G401 (cell line): ENCODE measurements at regions not wholly inside any gene's neighbourhood (a gene's known extent, or its start where the extent isn't known, plus 50 kb on each side); places are given as distances from the start of the nearest gene placed in this dataset.

ENCODE experiments used
- DNase-seq: peaks from one replicate; pipeline ENCODE4 v3.0.0-alpha.2; 2015; ENCODE audit warnings: low spot score
- in situ Hi-C: cut with HindIII; loops from 2 replicates; pipeline ENCODE4 v1.10.0; 2016; ENCODE audit warnings: low sequenced_read_pairs, mixed read lengths

DNA sequence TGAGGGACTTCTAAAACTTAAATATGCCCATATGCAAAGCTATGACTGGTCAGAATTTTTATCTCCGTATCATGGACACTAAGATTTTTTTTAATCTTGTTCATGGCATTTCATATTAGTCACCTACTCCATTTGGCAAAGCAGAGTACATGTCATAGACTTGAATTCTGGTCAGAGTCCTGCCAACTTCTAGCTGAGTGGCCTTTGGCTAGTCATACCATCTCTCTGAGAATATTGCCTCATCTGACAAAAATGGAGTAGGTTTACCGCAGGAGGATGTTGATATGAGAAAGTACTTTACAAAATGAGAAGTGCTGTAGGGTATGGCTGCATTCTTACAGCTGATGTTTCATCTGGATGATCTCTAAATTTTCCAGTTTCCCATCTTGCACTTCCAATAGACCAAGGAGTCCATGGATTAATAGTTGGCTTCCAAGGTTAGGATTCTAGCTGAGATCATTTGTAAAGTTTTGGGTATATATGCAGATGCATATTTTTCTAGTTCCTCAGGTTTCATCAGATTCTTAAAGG, 150.8 kb upstream of the NR3C1 start:
- in situ Hi-C loops = no loop called here
- DNase-seq = no peak

DNA sequence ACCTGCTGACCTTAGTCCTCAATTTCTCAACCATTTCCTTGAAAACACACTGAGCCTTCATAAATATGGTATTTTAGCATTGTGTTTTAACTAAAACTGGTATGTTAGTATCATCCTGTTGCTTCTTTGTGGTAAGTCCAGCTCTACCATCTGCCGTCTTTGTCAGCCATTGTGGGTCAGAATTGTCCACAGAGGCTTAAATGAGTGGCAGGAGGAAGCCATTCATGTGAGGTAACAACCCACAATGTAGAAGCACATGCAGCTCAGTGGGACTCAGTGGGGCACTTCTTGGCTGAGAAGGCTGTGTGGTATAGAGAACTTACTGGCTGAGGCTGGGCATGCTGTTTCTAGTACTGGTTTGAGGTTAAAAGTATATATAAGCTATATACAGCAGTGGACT, 149.2 kb upstream of the NR3C1 start:
- DNase-seq = no peak
- in situ Hi-C loops = no loop called here

DNA sequence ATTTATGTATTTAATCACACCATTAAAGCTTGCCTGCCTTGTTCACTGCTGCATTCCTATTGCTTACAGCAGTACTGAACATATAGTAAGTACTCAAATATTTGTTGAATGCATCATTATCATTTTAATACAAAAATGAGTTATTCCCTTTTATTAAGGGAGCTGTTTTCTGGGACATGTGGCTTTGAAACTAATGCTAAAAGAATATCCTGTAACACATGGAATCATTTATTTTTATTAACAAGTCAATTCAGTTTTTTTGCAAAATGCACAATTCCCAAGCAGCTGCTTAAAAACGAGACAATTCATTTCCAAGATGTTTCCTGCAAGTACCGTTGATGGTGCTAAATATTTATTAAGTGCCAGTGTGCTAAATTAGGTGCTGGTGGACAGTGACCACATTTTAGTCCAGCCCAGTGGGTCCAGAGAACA, 148.3 kb upstream of the NR3C1 start:
- in situ Hi-C loops = no loop called here
- no peak for DNase-seq

DNA sequence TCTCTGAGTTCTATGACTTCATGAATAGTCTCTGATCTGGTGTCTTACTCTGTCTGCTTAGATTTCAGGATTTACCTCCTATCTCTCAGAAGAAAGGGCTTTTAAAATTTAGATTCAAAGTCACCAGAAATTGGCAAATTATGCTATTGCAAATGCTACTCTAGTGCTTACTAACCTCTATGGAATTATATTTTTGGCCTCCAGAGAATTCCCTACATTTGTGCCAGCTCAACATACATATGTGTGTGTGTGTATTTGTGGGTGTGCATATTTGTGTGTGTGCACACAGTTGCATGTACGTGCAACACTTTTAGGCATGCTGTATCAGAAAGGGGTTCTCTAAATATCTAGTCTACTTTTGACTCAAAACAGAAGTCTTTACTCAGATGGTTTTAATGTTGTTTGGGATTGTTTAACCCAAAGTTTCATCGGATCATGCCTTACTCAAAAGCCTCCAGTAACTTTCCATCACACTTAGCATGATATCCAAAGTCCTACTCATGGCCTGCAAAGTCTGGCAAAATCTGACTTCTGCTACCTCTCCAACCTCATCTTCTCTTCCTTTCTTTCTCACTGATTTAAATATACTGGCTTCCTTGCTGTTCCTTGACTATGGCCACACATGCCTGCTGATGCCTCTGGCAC, 147.6 kb upstream of the NR3C1 start:
- DNase-seq = no peak
- in situ Hi-C loops = no loop called here

DNA sequence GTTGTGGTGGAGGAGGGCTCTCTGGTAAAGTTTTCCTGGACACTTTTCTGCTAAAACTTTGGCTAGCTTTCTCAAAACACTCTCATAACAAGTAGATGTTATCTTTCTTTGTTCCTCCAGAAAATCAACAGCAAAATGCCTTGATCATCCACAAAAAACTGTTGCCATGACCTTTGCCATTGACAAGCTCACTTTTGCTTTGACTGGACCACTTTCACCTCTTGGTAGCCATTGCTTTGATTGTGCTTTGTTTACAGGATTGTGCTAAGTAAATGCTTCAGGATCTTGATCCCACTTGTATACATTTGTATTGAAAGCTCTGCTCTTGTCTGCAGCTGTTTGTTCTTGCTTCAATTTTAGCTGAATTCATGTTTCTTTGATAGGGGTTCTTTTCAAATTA, 143.9 kb upstream of the NR3C1 start:
- in situ Hi-C loops = no loop called here
- DNase-seq = no peak

DNA sequence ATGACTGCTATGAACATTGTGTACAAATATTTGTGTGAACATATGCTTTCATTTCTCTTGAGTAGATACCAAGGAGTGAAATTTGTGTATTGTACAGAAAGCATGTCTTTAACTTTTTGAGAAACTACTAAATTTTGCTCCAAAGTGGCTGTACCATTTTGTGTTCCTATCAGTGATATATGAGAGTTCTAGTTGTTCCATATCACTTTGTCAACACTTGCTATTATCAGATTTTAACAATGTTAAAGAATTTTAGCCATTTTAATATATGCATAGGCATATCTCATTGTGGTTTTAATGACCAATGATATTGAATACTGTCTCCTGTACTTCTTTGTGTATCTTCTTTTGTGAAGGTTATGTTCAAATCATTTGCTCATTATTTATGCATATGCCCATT, 142.9 kb upstream of the NR3C1 start:
- in situ Hi-C loops = no loop called here
- no peak for DNase-seq

DNA sequence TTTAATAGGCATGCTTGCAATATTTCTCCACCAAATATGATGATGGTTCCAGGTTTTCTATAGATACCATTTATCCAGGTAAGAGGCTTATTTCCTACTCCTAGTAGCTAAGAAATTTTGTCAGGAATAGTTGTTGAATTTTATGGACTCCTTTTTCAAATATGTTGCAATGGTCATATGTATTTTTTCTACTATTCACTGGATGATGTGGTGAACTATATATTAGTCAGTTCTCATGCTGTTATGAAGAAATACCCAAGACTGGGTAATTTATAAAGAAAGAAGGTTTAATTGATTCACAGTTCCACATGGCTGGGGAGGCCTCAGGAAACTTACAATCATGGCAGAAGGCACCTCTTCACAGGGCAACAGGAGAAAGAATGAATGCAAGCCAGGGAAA, 141.1 kb upstream of the NR3C1 start:
- in situ Hi-C loops = no loop called here
- no peak for DNase-seq

DNA sequence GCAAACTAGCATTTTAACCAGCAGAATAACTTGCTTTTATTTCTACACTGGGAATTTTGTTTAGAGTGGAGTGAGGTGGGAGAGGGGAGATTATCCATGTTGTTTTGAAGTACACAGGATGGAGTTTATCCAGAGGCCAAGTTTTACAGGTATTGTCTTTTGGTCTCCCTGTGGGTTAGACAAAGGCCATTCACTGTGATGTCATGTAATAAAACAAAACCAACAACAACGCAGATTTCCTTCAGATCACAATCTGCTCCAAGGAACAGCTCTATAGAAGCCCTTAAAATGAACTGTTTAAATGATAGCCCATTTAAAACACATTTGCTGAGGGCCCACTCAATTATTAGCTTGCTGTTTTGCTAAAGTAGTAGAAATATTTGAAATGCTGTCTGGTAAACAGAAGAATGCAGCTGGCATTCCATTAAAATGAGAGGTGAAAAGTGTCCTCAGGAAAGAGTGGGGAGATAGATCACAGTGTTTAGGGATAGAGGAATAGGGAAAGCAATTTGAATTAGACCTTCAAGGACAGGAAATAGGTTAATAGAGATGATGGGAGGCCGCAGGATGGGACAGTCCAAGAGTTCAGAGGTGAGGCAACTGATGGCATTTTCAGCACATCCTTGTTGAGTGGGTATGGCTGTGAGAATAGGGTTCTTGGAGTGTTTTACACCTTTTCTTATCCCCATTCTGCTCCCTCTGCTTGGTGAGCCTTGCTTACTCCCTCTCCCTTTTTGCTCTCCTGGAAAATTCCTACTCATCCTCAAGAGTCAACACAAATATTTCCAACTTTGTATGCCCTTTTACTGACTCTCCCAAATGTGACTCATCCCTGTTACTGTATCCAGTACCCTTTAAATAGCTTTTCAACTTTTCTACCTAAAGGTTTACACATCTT, 140.1 kb upstream of the NR3C1 start:
- in situ Hi-C loops = no loop called here
- DNase-seq = no peak

DNA sequence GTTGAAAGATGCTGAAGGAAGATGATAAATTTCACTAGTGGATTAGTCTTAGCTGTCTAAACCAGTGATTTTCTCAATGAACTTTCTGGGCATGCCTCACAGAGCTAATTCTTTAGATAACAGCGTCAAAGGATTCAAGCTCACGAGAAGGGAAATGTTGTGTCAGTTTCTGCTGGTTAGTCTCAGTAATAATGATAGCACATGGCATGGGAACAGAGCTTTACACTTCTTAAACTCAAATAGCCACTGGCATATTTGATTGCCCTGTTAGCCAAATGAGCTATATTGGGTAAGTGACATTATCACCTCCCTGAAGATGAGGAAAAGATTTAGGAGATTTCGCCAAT, 139.3 kb upstream of the NR3C1 start:
- in situ Hi-C loops = no loop called here

DNA sequence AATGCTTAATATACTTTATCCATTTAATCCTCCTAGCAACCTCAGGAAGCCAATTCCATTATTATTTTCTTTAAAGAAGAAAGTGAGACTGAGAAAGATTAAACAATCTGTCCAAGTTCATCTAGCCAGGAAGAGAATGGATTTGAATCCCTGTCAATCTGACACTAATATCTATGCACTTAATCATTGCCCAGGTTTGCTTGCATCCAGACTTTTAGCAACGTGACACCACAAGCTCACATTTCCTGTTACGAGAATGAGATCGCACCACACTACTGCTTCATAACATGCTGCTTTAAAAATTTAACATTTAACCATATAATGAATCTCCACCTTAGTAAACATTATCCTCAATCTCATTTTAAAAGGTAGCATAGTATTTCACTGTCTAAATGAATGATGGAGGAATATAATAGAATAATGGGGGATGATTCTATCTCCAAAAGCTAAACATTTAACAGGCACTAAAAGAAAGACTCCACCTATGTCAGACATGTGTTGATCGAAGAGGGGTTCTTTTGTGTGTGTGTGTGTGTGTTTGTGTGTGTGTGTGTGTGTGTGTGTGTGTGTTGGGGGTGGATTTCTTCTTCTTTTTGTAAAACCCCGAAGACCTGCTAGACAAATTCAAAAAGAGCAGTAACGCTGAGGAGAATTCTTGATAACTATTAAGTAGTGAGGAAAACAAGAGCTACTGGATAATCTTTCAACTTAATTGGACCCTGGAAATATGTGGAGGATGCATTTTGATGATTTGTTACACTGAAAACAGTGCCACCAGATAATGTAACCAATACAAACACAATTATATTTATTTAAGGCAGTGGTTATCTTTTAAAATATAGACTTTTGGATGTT, 138.7 kb upstream of the NR3C1 start:
- DNase-seq = no peak
- in situ Hi-C loops = no loop called here

More for the DNA sequence above, 139.3 kb upstream of the NR3C1 start:
- DNase-seq = no peak

DNA sequence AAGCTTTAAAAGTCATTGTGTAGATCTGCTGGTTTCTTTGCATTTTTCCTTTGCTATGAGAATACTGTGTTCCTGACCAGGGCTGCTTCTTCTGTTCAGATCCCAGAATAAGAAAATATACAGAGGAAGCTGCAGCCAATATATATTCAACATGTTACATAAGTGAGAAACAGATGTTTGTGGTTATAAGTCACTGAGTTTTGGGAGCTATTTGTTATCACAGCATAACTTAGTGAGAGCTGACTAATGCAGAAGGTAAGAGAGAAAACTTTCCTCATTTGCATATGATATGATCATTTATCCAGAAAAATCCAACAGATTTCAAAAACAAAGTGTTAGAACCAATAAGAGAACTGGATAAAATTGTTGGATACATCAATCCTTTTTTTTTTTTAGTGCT, 136.3 kb upstream of the NR3C1 start:
- DNase-seq = no peak
- in situ Hi-C loops = no loop called here

DNA sequence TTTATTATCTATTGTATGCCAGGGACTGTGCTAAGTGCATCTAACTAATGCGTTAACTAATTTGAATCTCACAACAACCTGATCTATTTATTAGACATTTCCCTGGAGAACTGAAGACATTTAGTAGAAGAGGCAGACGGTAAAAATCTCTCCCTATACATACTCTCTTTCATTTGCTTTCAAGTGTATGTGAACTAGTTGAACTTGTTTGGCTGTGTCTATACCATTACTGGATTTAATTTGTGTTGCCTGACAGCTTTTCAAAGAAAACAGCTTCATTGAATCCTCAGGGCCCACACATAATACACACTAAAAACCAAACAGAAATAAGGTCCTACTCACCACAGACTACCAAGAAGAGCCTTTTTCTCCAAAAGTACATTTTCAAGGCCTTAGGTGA, 133.6 kb upstream of the NR3C1 start:
- DNase-seq = no peak
- in situ Hi-C loops = no loop called here

DNA sequence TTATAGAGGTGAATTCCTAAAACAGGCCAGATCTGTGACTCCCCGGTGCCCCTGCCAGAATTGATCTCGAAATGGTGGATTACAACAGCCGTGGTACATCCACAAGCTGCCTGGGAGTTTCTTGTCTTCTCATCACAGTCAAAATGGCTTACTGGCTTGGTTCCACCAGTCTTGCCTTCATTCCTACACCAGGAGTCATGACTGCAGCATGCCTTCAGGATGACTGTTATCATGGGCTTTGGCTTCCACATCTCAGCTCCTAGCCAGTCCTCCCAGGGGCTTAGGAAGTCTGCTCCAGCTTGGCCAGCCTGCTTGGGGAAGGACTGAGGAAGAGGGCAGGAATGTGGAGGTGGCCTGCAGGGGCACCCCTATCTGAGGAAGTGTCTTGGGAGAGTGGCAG, 132.9 kb upstream of the NR3C1 start:
- no peak for DNase-seq
- in situ Hi-C loops = no loop called here

DNA sequence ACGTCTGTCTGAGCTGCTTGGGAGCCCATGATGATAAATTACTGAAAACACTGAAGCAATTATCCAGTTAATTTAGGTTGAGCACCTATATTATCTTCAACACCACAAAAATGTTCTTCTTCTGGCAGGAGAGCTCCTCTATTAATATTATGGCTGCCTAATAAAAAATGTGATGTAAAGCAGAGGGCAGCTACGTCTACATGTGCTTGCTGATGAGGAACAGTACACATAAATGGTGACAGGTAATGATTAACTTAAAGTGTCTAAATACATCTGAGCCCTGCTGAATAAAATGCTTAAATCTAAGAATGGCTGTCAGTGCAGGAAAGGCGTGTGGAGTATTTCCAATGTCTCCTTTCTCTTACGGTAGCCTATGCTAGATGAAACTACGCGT, 131.3 kb upstream of the NR3C1 start:
- in situ Hi-C loops = no loop called here
- no peak for DNase-seq

DNA sequence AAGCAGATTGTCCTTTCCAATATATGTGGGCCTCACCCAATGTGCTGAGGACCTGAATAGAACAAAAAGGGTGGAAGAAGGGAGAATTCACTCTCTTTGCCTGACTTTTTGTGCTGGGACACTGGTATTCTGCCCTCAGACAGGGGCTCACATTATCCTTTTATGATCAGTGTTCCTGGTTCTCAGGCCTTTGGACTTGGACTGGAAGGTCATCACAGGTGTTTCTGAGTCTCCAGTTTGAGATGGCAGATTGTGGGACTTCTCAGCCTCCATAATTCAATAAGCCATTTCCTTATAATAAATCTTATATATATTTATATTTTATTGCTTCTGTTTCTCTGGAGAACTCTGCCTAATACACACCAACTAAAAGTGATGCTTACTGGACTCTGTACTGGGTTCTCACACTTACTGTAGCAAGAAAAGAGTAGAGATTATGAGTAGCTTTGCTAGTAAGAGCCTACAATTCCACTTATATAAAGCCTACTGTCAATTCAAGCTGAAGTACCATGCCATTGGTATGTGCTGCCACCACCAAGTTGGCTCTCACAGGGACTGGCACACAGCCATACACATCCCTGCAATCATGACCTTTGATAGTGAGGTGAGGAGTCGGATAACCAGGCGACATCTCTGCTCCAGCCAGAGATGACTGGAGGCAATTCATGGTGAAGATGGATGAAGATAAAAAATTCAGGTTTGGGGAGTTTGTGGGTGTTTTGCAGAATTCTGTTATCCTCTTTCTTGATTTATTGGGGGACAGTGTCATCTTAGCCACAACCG, 130.7 kb upstream of the NR3C1 start:
- in situ Hi-C loops = no loop called here
- DNase-seq = no peak

DNA sequence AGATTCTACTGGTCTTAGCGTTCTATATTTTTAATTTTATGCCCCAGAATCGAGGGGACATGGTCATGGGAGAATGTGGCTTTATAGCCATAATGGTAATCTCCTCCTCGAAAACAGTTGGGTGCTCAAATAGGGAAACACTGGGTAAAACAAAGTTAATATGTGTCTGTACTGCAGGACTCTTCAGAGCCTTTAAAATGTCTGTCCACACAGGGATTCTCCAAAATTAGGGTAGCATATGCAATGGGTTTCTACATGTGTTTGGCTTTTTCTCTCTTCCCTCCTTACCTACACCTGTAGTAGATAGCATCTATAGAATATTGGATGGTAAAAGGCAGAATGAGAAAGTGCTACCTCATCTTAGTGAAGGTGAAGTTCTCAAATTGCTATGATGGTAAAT, 130.0 kb upstream of the NR3C1 start:
- no peak for DNase-seq
- in situ Hi-C loops = no loop called here

DNA sequence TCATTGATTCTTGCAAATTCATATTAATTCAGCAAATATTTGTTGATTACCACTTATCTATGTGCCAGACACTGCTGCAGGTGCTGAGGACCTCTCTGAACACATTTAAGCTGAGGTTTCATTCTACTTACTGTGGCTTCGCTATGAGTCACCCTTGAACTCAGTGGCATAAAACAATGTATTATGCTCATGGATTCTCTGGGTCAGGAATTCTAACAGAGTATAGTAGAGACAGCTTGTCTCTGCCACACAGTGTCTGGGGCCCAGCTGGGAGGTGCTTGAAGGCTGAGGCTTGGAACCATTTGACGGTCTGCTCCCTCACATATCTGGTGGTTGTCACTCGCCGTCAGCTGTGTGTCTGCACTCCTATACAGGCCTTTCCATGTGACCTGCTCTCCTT, 124.3 kb upstream of the NR3C1 start:
- in situ Hi-C loops = no loop called here

DNA sequence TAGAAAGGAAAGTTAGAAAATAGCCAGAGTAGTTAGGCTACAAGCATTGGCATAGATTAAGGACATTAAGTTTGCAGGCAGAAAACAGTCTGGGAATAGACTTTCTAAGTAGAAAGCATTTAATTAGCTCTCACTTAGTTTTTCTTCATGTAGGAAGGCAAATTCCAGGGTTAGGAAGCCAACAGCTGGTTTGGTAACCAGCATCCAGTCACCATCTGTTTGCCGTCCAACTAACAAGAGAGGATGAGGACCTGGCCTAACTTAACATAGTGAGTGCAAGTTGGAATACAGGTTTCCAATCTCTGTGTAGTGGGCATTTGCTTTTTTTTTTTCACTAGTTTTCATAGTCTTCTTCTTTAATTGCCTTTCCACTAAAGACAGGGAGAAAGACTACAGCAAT, 121.7 kb upstream of the NR3C1 start:
- in situ Hi-C loops = no loop called here
- DNase-seq = no peak

More for the DNA sequence above, 124.3 kb upstream of the NR3C1 start:
- DNase-seq = no peak

DNA sequence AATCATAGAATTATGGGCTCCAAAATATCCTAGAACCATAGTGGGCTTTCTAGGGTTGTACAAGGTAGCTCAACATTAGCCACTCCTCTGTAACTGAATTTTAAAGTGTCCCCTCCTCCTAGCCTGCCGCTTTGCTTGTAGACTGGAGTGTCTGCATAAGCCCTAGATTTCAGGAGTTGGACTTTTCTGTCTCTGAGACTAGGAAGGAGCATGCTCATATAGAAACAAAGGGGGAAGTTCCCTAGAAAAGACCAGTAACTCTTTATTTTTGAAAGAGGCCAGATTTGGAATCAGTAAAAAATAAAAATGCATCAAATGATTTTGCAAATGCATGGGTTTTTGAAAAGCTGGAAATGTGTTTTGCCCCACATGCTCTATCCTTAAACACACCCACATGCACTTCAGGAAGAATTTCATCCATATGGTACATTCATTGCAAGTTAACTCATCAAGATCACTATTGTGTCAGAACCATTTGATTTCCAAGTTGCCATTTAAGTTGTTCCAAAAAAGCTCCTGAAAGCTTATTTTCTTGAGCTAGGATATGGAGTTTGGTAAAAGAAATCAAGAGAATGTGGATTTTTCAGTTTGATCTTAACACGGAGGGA, 121.0 kb upstream of the NR3C1 start:
- in situ Hi-C loops = no loop called here
- no peak for DNase-seq
